22Rv1 (cell line): ENCODE measurements at regions not wholly inside any gene's neighbourhood (a gene's known extent, or its start where the extent isn't known, plus 50 kb on each side); places are given as distances from the start of the nearest gene placed in this dataset.
"Not testable (repeated sequence)": the region's sequence is repeated elsewhere in the genome, so short reads cannot be mapped to it uniquely, and the experiment has no call there.

Experiments
- H3K27ac ChIP-seq: fragments of 450-650 bp; 2 replicates; pipeline ENCODE4 v1.5.1; 2017
- ZFX ChIP-seq: fragments of 450-650 bp; IDR thresholded peaks from 2 replicates; pipeline ENCODE4 v1.6.1; 2017; ENCODE audit warnings: antibody characterized with exemption, borderline replicate concordance
- TF ChIP-seq, protein P1 (sequence below): fragments of 450-650 bp; IDR thresholded peaks from 2 replicates; pipeline ENCODE4 v1.5.1; 2017; ENCODE audit warnings: mild to moderate bottlenecking

DNA sequence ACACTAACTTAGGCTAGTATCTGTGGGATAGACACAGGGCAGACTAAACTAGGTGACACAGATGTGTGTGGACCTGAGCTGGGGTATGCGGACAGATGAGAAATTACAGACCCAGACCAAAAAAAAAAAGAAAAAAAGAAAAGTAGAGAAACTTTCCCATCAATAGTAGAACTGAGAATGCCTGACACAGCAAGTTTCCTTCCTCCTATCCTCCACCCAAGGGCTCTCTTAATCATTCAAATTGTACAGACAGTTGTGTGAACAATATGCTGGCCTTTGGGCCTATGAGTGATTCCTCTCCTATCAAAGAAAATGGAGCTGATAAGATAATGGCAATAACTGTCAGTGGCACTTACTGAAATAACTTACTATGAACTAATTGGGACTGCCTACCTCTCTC lies 226.7 kb upstream of the PRDM1 start:
- no peak overlapping the region for H3K27ac ChIP-seq
- TF ChIP-seq, protein P1, sequence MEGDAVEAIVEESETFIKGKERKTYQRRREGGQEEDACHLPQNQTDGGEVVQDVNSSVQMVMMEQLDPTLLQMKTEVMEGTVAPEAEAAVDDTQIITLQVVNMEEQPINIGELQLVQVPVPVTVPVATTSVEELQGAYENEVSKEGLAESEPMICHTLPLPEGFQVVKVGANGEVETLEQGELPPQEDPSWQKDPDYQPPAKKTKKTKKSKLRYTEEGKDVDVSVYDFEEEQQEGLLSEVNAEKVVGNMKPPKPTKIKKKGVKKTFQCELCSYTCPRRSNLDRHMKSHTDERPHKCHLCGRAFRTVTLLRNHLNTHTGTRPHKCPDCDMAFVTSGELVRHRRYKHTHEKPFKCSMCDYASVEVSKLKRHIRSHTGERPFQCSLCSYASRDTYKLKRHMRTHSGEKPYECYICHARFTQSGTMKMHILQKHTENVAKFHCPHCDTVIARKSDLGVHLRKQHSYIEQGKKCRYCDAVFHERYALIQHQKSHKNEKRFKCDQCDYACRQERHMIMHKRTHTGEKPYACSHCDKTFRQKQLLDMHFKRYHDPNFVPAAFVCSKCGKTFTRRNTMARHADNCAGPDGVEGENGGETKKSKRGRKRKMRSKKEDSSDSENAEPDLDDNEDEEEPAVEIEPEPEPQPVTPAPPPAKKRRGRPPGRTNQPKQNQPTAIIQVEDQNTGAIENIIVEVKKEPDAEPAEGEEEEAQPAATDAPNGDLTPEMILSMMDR, result no peak
- TF ChIP-seq ZFX, result no peak

DNA sequence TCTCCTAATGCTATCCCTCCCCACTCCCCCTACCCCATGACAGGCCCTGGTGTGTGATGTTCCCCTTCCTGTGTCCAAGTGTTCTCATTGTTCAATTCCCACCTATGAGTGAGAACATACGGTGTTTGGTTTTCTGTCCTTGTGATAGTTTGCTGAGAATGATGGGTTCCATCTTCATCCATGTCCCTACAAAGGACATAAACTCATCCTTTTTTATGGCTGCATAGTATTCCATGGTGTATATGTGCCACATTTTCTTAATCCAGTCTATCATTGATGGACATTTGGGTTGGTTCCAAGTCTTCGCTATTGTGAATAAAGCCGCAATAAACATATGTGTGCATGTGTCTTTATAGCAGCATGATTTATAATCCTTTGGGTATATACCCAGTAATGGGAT lies 227.5 kb upstream of the PRDM1 start:
- not testable (repeated sequence) for H3K27ac ChIP-seq

DNA sequence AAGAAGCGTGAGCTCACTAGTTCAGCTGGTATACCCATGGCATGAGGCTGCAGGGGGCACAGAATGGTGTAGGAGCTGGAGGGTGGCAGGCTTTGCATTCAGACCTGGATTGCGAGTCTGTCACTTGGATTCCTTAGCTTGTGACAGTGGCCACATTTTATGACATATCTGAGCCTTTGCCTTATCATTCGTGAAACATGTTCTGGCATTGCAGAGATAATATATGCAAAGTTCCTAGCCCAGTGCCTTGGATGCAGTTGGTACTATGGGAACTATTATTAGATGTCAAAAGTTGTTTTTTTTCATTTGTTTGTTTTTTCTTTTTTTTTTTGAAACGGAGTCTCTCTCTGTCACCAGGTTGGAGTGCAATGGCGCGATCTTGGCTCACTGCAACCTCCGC lies 230.7 kb upstream of the PRDM1 start:
- no peak for TF ChIP-seq ZFX
- TF ChIP-seq, protein P1, result no peak
- no peak overlapping the region for H3K27ac ChIP-seq

DNA sequence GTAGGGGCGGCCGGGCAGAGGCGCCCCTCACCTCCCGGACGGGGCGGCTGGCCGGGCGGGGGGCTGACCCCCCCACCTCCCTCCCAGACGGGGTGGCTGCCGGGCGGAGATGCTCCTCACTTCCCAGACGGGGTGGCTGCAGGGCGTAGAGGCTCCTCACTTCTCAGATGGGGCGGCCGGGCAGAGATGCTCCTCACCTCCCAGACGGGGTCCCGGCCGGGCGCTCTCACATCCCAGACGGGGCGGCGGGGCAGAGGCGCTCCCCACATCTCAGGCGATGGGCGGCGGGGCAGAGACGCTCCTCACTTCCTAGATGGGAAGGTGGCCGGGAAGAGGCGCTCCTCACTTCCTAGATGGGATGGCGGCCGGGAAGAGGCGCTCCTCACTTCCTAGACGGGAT lies 232.2 kb upstream of the PRDM1 start:
- H3K27ac ChIP-seq, result not testable (repeated sequence)

DNA sequence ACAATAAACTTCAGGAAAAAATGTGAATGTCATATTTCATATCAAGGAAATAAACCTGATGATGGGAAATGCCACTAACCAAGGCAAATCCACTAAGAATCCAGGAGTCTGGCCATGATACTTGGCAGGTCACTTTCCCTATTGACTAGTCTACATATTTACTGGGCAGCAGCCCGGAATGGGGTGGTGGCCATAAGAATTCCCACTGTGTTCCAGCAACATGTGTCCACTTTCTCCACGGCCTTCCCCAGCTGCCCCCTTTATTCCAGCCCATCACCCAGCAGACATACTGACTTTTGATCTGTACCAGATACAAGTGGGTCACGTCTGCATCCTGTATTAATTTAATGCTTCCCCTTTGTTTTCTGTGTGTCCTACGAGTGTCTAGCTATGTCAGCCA lies 234.5 kb upstream of the PRDM1 start:
- no peak overlapping the region for H3K27ac ChIP-seq
- TF ChIP-seq, protein P1, result no peak
- no peak for TF ChIP-seq ZFX

DNA sequence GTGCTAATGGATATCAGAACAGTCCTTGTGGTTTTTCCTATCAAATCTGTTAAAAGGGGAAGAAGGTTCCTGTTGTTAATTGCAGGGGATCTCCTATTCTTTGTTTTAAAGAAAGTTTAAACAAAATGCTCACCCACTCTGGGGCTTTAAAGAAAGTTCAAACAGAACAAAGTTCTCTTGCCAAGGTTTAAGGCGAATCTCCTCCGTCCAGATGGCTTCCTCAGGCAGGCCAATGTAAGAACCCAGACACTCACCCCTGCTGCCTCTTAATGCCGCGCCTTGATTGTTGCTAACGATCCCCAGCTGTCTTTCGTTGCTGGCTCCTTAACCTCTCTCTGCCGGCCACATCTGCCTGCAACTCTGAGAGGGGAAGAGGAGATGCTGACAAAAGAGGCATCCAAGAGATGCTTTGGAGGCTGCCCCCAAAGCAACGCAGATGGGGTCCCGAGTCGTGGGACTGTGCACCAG lies 235.0 kb upstream of the PRDM1 start:
- H3K27ac ChIP-seq, result no peak overlapping the region
- TF ChIP-seq, protein P1, result no peak
- no peak for TF ChIP-seq ZFX

DNA sequence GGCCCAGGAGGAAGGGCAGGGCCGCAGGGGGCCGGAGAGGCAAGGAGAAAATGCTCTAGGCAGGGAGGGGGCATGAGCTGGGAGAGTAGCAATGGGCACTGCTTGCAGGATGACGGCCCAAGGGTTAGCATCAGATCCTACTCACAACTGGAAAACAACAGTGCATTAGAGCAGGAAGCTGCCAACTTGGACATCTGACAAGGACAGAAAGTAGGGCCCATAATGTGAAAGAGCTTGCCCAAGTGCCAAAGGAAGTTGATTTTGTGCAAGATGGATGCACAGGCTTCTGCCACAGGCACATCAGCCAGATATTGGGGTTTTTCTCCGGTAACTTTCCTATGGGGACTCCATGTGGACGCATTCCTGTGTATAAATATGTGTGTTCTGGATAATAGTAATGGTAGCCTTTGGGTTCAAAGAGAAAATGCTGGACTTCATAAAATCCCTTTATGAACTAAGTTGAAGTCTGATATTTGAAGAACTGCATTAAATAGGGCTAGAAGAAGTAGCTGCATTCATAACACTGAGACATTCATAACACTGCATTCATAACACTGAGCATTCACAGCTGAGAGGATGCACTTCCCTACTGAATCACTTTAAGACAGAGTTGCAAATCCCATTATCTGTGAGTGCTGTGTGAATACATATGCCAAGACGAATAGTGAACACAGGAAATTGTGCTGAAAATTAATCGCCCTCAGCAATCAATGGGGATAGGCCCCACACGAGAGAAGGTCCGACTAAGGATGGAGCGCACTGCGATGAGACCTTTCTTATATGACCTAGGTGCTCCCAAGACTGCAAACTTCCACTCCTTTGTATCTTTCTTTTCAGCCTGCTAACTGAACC lies 235.6 kb upstream of the PRDM1 start:
- TF ChIP-seq ZFX, result no peak
- TF ChIP-seq, protein P1, result no peak
- no peak overlapping the region for H3K27ac ChIP-seq

DNA sequence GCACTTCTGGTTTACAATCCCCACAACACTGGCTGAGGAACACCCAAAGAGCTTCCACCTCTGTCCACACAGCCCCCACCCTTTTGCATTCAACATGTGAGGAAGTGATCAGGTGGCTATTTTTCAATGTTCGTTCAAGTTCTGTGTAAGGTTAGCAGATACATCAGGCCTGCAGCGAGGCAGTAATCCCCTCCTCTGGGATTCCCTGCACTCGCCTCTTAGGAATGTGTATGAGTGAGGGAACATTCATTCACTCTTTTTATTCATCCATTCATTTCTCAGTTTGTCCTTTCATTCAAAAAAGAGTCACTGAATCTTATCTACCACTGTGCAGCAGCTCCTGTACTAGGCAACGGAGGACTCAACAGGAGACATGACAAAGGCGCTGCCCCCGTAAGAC lies 236.4 kb upstream of the PRDM1 start:
- no peak overlapping the region for H3K27ac ChIP-seq
- TF ChIP-seq, protein P1, result no peak
- no peak for TF ChIP-seq ZFX
